ENCODE measurements at regions not wholly inside any gene's neighbourhood (a gene's known extent, or its start where the extent isn't known, plus 50 kb on each side); places are given as distances from the start of the nearest gene placed in this dataset.

DNA sequence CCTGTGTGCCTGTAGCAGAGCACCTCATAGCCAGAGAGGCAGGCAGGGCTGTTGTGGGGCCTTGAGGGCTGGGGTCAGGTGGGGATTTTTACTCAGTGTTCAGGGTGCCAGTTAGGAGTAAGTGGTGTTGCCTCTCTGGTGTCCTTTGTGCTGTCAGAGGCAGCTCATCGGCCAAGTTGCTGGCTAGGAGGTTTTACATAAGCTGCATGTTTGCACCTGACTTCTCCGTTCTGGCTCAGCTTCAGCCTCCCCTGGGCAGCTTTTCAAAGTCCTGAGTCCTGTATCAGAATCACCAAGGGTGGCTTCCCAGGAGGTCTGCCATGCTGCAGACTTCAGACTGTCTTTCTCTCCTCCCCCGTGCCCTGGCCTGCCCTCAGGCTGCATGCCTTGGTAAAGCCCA is 242.6 kb upstream of the TPM1 start:
- POLR2A ChIA-PET, result no interaction called here
- Histone ChIP-seq H3K4me3 (ENCODE audit: control extremely low read depth in 1 of 5, extremely low read depth in 1 of 5, insufficient read depth in 1 of 5, low read depth in 2 of 5, low read length in 4 of 5) (no peak overlapping the region), H3K27ac (ENCODE audit: low read length in 2 of 2) (no peak overlapping the region), H3K9ac (ENCODE audit: low read length) (no peak overlapping the region), H4K20me1 (ENCODE audit: control insufficient read depth, insufficient read depth, low read length, poor library complexity, severe bottlenecking) (no peaks in the 10 kb centered on the region), H3K36me3 (replicated peaks in 1 of 2; ENCODE audit: control extremely low read depth in 1 of 2, control insufficient read depth in 1 of 2, extremely low read depth in 1 of 2, insufficient read depth in 2 of 2, low read length in 1 of 2) (no peaks in the 10 kb centered on the region), H3K27me3 (replicated peaks in 1 of 4; ENCODE audit: control extremely low read depth in 1 of 4, control insufficient read depth in 3 of 4, insufficient read depth in 4 of 4, low read length in 3 of 4) (no peaks in the 10 kb centered on the region), H3K4me1 (ENCODE audit: control insufficient read depth in 2 of 2, insufficient read depth in 2 of 2, low read length in 2 of 2) (no peaks in the 10 kb centered on the region), H3K79me2 (ENCODE audit: control insufficient read depth, insufficient read depth, low read length) (no peaks in the 10 kb centered on the region), H3K4me2 (replicated peaks; ENCODE audit: low read depth, low read length, poor library complexity, severe bottlenecking) (no peak overlapping the region), H3K9me3 (ENCODE audit: control extremely low read depth in 1 of 3, control insufficient read depth in 2 of 3, insufficient read depth in 1 of 3, low read length in 2 of 3) (no peaks in the 10 kb centered on the region), H2AFZ (ENCODE audit: insufficient read depth, low read depth, low read length, poor library complexity, severe bottlenecking) (no peak overlapping the region)
- H3K4me1 Mint-ChIP-seq, result no peaks in the 10 kb centered on the region
- DNase-seq, result no peak
- intact Hi-C loops (cut with micrococcal nuclease), result no loop called here
- no peak overlapping the region for H3K27ac Mint-ChIP-seq
- WGBS (ENCODE audit: insufficient coverage), result 93% methylated on average over 3 of the region's 3 CpGs
- no peak for TF ChIP-seq EZH2 (IDR thresholded peaks at IDR 0.05; ENCODE audit: borderline replicate concordance, insufficient read depth, low read depth, low read length, poor library complexity, severe bottlenecking)
- TF ChIP-seq, protein P1, sequence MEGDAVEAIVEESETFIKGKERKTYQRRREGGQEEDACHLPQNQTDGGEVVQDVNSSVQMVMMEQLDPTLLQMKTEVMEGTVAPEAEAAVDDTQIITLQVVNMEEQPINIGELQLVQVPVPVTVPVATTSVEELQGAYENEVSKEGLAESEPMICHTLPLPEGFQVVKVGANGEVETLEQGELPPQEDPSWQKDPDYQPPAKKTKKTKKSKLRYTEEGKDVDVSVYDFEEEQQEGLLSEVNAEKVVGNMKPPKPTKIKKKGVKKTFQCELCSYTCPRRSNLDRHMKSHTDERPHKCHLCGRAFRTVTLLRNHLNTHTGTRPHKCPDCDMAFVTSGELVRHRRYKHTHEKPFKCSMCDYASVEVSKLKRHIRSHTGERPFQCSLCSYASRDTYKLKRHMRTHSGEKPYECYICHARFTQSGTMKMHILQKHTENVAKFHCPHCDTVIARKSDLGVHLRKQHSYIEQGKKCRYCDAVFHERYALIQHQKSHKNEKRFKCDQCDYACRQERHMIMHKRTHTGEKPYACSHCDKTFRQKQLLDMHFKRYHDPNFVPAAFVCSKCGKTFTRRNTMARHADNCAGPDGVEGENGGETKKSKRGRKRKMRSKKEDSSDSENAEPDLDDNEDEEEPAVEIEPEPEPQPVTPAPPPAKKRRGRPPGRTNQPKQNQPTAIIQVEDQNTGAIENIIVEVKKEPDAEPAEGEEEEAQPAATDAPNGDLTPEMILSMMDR (IDR thresholded peaks at IDR 0.05), result no peak
- no peak for ATAC-seq (ENCODE audit: low read depth)
- H3K9me3 Mint-ChIP-seq (ENCODE audit: insufficient read depth), result no peaks in the 10 kb centered on the region
- no peak overlapping the region for H3K4me3 Mint-ChIP-seq
- CTCF ChIA-PET, result no interaction called here
- no peaks in the 10 kb centered on the region for H3K27me3 Mint-ChIP-seq

DNA sequence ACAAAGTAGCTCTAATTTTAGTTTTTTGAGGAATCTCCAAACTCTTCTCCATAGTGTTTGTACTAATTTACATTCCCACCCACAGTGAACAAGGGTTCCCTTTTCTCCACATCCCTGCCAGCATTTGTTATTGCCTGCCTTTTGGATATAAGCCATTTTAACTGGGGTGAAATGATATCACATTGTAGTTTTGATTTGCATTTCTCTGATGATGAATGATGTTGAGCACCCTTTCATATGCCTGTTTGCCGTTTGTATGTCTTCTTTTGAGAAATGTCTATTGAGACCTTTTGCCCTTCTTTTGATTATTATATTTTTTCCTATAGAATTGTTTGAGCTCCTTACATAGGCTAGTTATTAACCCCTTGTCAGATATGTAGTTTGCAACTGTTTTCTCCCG is 239.9 kb upstream of the TPM1 start:
- Mint-ChIP-seq H3K27me3 (no peaks in the 10 kb centered on the region), H3K4me3 (no peak overlapping the region), H3K9me3 (ENCODE audit: insufficient read depth) (no peaks in the 10 kb centered on the region), H3K27ac (no peak overlapping the region), H3K4me1 (no peaks in the 10 kb centered on the region)
- ChIA-PET POLR2A (no interaction called here), CTCF (no interaction called here)
- DNase-seq (no peak), ATAC-seq (ENCODE audit: low read depth) (no peak)
- Histone ChIP-seq H4K20me1 (ENCODE audit: control insufficient read depth, insufficient read depth, low read length, poor library complexity, severe bottlenecking) (no peaks in the 10 kb centered on the region), H3K9ac (ENCODE audit: low read length) (no peak overlapping the region), H3K27me3 (replicated peaks in 1 of 4; ENCODE audit: control extremely low read depth in 1 of 4, control insufficient read depth in 3 of 4, insufficient read depth in 4 of 4, low read length in 3 of 4) (no peaks in the 10 kb centered on the region), H2AFZ (ENCODE audit: insufficient read depth, low read depth, low read length, poor library complexity, severe bottlenecking) (no peak overlapping the region), H3K4me2 (replicated peaks; ENCODE audit: low read depth, low read length, poor library complexity, severe bottlenecking) (no peak overlapping the region), H3K4me3 (ENCODE audit: control extremely low read depth in 1 of 5, extremely low read depth in 1 of 5, insufficient read depth in 1 of 5, low read depth in 2 of 5, low read length in 4 of 5) (no peak overlapping the region), H3K4me1 (ENCODE audit: control insufficient read depth in 2 of 2, insufficient read depth in 2 of 2, low read length in 2 of 2) (no peaks in the 10 kb centered on the region), H3K9me3 (ENCODE audit: control extremely low read depth in 1 of 3, control insufficient read depth in 2 of 3, insufficient read depth in 1 of 3, low read length in 2 of 3) (no peaks in the 10 kb centered on the region), H3K79me2 (ENCODE audit: control insufficient read depth, insufficient read depth, low read length) (no peaks in the 10 kb centered on the region), H3K36me3 (replicated peaks in 1 of 2; ENCODE audit: control extremely low read depth in 1 of 2, control insufficient read depth in 1 of 2, extremely low read depth in 1 of 2, insufficient read depth in 2 of 2, low read length in 1 of 2) (no peaks in the 10 kb centered on the region), H3K27ac (ENCODE audit: low read length in 2 of 2) (no peak overlapping the region)
- intact Hi-C loops (cut with micrococcal nuclease), result no loop called here
- TF ChIP-seq, protein P1 (IDR thresholded peaks at IDR 0.05), result no peak
- no peak for TF ChIP-seq EZH2 (IDR thresholded peaks at IDR 0.05; ENCODE audit: borderline replicate concordance, insufficient read depth, low read depth, low read length, poor library complexity, severe bottlenecking)
- WGBS (ENCODE audit: insufficient coverage), result no CpG with 5 or more reads among the region's 2 CpGs

Data from B cell (primary cell).